Fibroblast of villous mesenchyme (primary cell): ENCODE measurements at regions not wholly inside any gene's neighbourhood (a gene's known extent, or its start where the extent isn't known, plus 50 kb on each side); places are given as distances from the start of the nearest gene placed in this dataset.

Source experiments
- DNase-seq: peaks from one replicate; pipeline ENCODE4 v3.0.0-alpha.2; 2010; ENCODE audit warnings: low read depth
- H3K4me3 ChIP-seq: 2 replicates; pipeline ENCODE4 v1.5.1; 2011; ENCODE audit warnings: low read depth, mild to moderate bottlenecking, low read length
- CTCF ChIP-seq: IDR thresholded peaks from 2 replicates; pipeline ENCODE4 v1.5.1; 2012; ENCODE audit warnings: low read depth, mild to moderate bottlenecking, low read length; ENCODE audit not compliant: insufficient read depth

- H3K4me3 ChIP-seq, result peak overlapping the region; percentile 65
- TF ChIP-seq CTCF, result no peak
- no peak for DNase-seq
Observed at GRCh38 chr1:241424480-241424971, 67.5 kb upstream of the RGS7 start.

- no peak for TF ChIP-seq CTCF
- DNase-seq, result peak; percentile 12
- H3K4me3 ChIP-seq, result peak overlapping the region; percentile 65
Observed at GRCh38 chr1:241423541-241424479, 66.8 kb upstream of the RGS7 start.

- DNase-seq, result no peak
- no peak overlapping the region for H3K4me3 ChIP-seq
- no peak for TF ChIP-seq CTCF
Observed at GRCh38 chr1:241422470-241422869, 65.5 kb upstream of the RGS7 start.

- DNase-seq, result no peak
- no peak overlapping the region for H3K4me3 ChIP-seq
- no peak for TF ChIP-seq CTCF
Observed at GRCh38 chr1:241419986-241420385, 63.0 kb upstream of the RGS7 start.

GRCh38 chr1:241417258-241417657 is 60.3 kb upstream of the RGS7 start:
- TF ChIP-seq CTCF, result no peak
- no peak overlapping the region for H3K4me3 ChIP-seq
- no peak for DNase-seq

GRCh38 chr1:241413974-241414373 is 57.0 kb upstream of the RGS7 start:
- no peak for DNase-seq
- no peak for TF ChIP-seq CTCF
- H3K4me3 ChIP-seq, result no peak overlapping the region
